Upper lobe of right lung (tissue), 1 donor: ENCODE measurements at regions not wholly inside any gene's neighbourhood (a gene's known extent, or its start where the extent isn't known, plus 50 kb on each side); places are given as distances from the start of the nearest gene placed in this dataset.

Experiments
- ATAC-seq: fragments of 200-7000 bp; cut with Tn5 transposase; one replicate; pipeline ENCODE4 v1.9.1; 2020; ENCODE audit warnings: mild to moderate bottlenecking, moderate library complexity
- DNase-seq: peaks from one replicate; pipeline ENCODE4 v3.0.0-alpha.2; 2020
- H3K27ac ChIP-seq: fragments of 200-600 bp; one replicate; pipeline ENCODE4 v1.8.0; 2022
- H3K27me3 ChIP-seq: fragments of 200-600 bp; one replicate; pipeline ENCODE4 v1.8.0; 2022; ENCODE audit warnings: mild to moderate bottlenecking
- H3K36me3 ChIP-seq: fragments of 200-600 bp; one replicate; pipeline ENCODE4 v1.8.0; 2022
- H3K4me1 ChIP-seq: fragments of 200-600 bp; one replicate; pipeline ENCODE4 v1.8.0; 2022
- H3K4me3 ChIP-seq: fragments of 200-600 bp; one replicate; pipeline ENCODE4 v1.8.0; 2022; ENCODE audit warnings: mild to moderate bottlenecking
- H3K9me3 ChIP-seq: fragments of 200-600 bp; one replicate; pipeline ENCODE4 v1.8.0; 2022
- CTCF ChIP-seq: fragments of 200-600 bp; IDR thresholded peaks from one replicate; pipeline ENCODE4 v1.8.0; 2022; ENCODE audit warnings: antibody characterized with exemption
- intact Hi-C: fragments of 100-400 bp; cut with DNase I; formaldehyde crosslinking; loops from one replicate; pipeline ENCODE4 v1.11.0; 2022
- donor health status: DM: no; HTN: yes; CAD: no; lungs with severe emphysema.

GRCh38 chr14:42420071-42420470 lies 813.4 kb downstream of the LRFN5 start:
- intact Hi-C loops = no loop called here
- DNase-seq (no peak), ATAC-seq (no peak)
- Histone ChIP-seq H3K36me3 (no peaks in the 10 kb centered on the region), H3K4me1 (no peaks in the 10 kb centered on the region), H3K9me3 (no peaks in the 10 kb centered on the region), H3K4me3 (no peak overlapping the region), H3K27ac (no peak overlapping the region), H3K27me3 (no peaks in the 10 kb centered on the region)
- no peak for TF ChIP-seq CTCF

- no peak overlapping the region for H3K4me3 ChIP-seq
- H3K27me3 ChIP-seq = no peaks in the 10 kb centered on the region
- no peak overlapping the region for H3K27ac ChIP-seq
- intact Hi-C loops = no loop called here
- H3K4me1 ChIP-seq = no peaks in the 10 kb centered on the region
- no peaks in the 10 kb centered on the region for H3K36me3 ChIP-seq
- ATAC-seq (no peak), DNase-seq (no peak)
- TF ChIP-seq CTCF = no peak
- H3K9me3 ChIP-seq = no peaks in the 10 kb centered on the region
Observed at GRCh38 chr14:42407153-42407552, 800.5 kb downstream of the LRFN5 start.

GRCh38 chr14:42391146-42391834 lies 784.6 kb downstream of the LRFN5 start:
- H3K4me3 ChIP-seq = no peak overlapping the region
- H3K27ac ChIP-seq = no peak overlapping the region
- H3K27me3 ChIP-seq = no peaks in the 10 kb centered on the region
- intact Hi-C loops = no loop called here
- DNase-seq = no peak
- no peak for TF ChIP-seq CTCF
- no peaks in the 10 kb centered on the region for H3K4me1 ChIP-seq
- no peaks in the 10 kb centered on the region for H3K9me3 ChIP-seq
- H3K36me3 ChIP-seq = no peaks in the 10 kb centered on the region
- no peak for ATAC-seq

- Histone ChIP-seq H3K27ac (no peak overlapping the region), H3K4me1 (no peaks in the 10 kb centered on the region), H3K36me3 (no peaks in the 10 kb centered on the region), H3K9me3 (no peaks in the 10 kb centered on the region), H3K27me3 (no peaks in the 10 kb centered on the region), H3K4me3 (no peak overlapping the region)
- no peak for TF ChIP-seq CTCF
- peak; percentile 37 for DNase-seq
- no peak for ATAC-seq
- intact Hi-C loops = no loop called here
Observed at GRCh38 chr14:42378880-42379279, 772.2 kb downstream of the LRFN5 start.

GRCh38 chr14:42378274-42378673 lies 771.6 kb downstream of the LRFN5 start:
- intact Hi-C loops = no loop called here
- no peak for TF ChIP-seq CTCF
- Histone ChIP-seq H3K27ac (no peak overlapping the region), H3K36me3 (no peaks in the 10 kb centered on the region), H3K4me3 (no peak overlapping the region), H3K9me3 (no peaks in the 10 kb centered on the region), H3K27me3 (no peaks in the 10 kb centered on the region), H3K4me1 (no peaks in the 10 kb centered on the region)
- ATAC-seq (no peak), DNase-seq (no peak)

GRCh38 chr14:42374332-42374731 lies 767.7 kb downstream of the LRFN5 start:
- TF ChIP-seq CTCF = no peak
- DNase-seq (no peak), ATAC-seq (no peak)
- Histone ChIP-seq H3K9me3 (no peaks in the 10 kb centered on the region), H3K4me3 (no peak overlapping the region), H3K27me3 (no peaks in the 10 kb centered on the region), H3K27ac (no peak overlapping the region), H3K4me1 (no peaks in the 10 kb centered on the region), H3K36me3 (no peaks in the 10 kb centered on the region)
- intact Hi-C loops = no loop called here
